Osteocyte (in vitro differentiated cells): ENCODE measurements at regions not wholly inside any gene's neighbourhood (a gene's known extent, or its start where the extent isn't known, plus 50 kb on each side); places are given as distances from the start of the nearest gene placed in this dataset.

Experiments
- DNase-seq: peaks from one replicate; pipeline ENCODE4 v3.0.0; 2021; ENCODE audit warnings: mixed read lengths; ENCODE audit not compliant: unreplicated experiment; ENCODE audit errors: extremely low spot score
- H3K27ac Mint-ChIP-seq: one replicate; pipeline ENCODE4 v1.8.0; 2021; ENCODE audit warnings: mild to moderate bottlenecking, mixed read lengths; ENCODE audit not compliant: unreplicated experiment
- H3K27me3 Mint-ChIP-seq: one replicate; pipeline ENCODE4 v1.8.0; 2021; ENCODE audit warnings: mixed read lengths; ENCODE audit not compliant: unreplicated experiment
- H3K36me3 Mint-ChIP-seq: one replicate; pipeline ENCODE4 v1.8.0; 2021; ENCODE audit warnings: mixed read lengths; ENCODE audit not compliant: unreplicated experiment
- H3K4me1 Mint-ChIP-seq: one replicate; pipeline ENCODE4 v1.8.0; 2021; ENCODE audit warnings: mixed read lengths; ENCODE audit not compliant: unreplicated experiment
- H3K4me3 Mint-ChIP-seq: one replicate; pipeline ENCODE4 v1.8.0; 2021; ENCODE audit warnings: mild to moderate bottlenecking, moderate library complexity, mixed read lengths; ENCODE audit not compliant: unreplicated experiment
- H3K9me3 Mint-ChIP-seq: one replicate; pipeline ENCODE4 v1.8.0; 2021; ENCODE audit warnings: mixed read lengths; ENCODE audit not compliant: unreplicated experiment
- TF ChIP-seq, protein P1 (sequence below): fragments of 200-600 bp; sonication (generic); IDR thresholded peaks from 2 replicates; pipeline ENCODE4 v1.5.0; 2021; ENCODE audit warnings: antibody characterized with exemption, mild to moderate bottlenecking, moderate library complexity

DNA sequence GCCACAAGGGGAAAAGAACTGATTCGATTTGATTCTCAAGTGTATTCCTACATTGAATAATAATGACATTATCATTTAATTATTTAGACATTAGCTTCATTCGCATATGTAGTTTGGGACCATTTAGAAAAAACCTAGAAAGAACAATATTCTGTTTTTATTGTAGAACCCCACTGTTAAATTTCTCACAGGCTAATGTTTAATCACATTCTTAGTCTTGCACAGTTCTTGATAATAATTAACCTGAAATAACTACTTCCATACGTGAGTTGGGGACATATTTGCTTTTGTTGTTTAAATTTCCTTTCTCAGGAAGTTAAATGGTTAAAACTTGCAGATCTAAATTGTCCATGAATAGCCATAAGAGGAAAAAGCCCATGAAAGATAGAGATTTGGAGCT is 275.2 kb downstream of the TFAP2B start:
- H3K4me3 Mint-ChIP-seq = no peak overlapping the region
- TF ChIP-seq, protein P1, sequence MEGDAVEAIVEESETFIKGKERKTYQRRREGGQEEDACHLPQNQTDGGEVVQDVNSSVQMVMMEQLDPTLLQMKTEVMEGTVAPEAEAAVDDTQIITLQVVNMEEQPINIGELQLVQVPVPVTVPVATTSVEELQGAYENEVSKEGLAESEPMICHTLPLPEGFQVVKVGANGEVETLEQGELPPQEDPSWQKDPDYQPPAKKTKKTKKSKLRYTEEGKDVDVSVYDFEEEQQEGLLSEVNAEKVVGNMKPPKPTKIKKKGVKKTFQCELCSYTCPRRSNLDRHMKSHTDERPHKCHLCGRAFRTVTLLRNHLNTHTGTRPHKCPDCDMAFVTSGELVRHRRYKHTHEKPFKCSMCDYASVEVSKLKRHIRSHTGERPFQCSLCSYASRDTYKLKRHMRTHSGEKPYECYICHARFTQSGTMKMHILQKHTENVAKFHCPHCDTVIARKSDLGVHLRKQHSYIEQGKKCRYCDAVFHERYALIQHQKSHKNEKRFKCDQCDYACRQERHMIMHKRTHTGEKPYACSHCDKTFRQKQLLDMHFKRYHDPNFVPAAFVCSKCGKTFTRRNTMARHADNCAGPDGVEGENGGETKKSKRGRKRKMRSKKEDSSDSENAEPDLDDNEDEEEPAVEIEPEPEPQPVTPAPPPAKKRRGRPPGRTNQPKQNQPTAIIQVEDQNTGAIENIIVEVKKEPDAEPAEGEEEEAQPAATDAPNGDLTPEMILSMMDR = no peak
- DNase-seq = no peak
- peaks cover 24% of the 10 kb centered on the region for H3K9me3 Mint-ChIP-seq
- H3K4me1 Mint-ChIP-seq = peaks cover 7% of the 10 kb centered on the region
- H3K27me3 Mint-ChIP-seq = no peaks in the 10 kb centered on the region
- no peak overlapping the region for H3K27ac Mint-ChIP-seq
- H3K36me3 Mint-ChIP-seq = peaks cover 9% of the 10 kb centered on the region

DNA sequence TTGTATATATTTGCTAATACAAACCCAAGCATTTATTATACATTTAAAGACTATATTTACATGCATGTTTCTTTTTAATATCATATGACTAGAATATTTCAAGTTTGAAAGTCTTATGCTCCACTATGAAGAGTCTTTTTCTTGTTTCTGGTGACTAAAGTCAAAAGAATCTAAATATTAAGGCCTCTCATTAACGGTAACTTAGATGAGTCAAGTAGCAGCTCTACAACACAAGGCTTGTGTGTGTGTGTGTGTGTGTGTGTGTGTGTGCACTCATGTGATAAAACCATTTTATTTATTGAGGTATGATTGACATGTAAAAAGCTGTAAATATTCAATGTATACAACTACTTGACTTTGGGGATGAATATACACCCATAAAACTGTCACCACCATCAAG is 275.6 kb downstream of the TFAP2B start:
- peaks cover 11% of the 10 kb centered on the region for H3K4me1 Mint-ChIP-seq
- peaks cover 22% of the 10 kb centered on the region for H3K9me3 Mint-ChIP-seq
- TF ChIP-seq, protein P1 = no peak
- DNase-seq = no peak
- peaks cover 8% of the 10 kb centered on the region for H3K36me3 Mint-ChIP-seq
- no peak overlapping the region for H3K4me3 Mint-ChIP-seq
- no peak overlapping the region for H3K27ac Mint-ChIP-seq
- no peaks in the 10 kb centered on the region for H3K27me3 Mint-ChIP-seq

DNA sequence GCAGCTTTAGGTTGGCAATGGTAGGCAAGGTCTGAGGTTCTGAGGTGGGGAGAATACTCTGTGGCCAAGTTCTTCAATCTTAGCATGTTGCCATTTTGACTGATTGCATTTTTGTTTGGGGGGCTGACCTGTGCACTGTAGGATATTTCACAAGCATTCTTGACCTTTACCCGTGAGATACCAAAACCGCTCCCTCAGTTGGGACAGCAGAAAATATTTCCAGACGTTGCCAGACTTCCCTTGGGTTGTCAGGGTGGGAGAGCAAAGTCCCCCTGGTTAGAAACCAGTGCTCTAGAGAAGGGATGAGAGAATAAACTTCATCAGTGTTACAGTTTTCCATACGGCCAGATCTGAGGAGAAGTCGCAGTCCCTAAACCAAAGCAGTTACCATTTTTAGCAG is 279.6 kb downstream of the TFAP2B start:
- no peak overlapping the region for H3K27ac Mint-ChIP-seq
- DNase-seq = no peak
- H3K9me3 Mint-ChIP-seq = peaks cover 4% of the 10 kb centered on the region
- TF ChIP-seq, protein P1 = no peak
- H3K4me1 Mint-ChIP-seq = peaks cover 12% of the 10 kb centered on the region
- no peaks in the 10 kb centered on the region for H3K36me3 Mint-ChIP-seq
- H3K27me3 Mint-ChIP-seq = no peaks in the 10 kb centered on the region
- H3K4me3 Mint-ChIP-seq = no peak overlapping the region

DNA sequence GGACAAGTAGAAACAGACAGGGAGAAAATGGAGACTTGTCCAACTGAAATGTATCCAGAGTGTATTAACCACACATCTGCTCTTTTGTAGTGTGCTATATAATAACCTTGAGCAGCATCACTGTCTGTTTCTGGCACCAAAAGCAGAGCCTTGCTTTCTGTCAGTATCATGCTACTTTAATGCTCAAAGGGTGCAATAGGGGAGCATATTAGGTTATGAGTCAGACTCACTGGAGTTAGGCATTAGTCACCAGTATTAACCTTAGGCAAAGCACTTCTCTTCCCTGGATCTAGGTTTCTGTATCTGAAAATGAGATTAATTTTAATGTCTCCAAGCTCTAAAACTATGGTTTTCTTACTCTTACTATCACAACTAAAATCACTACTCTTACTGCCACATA is 280.1 kb downstream of the TFAP2B start:
- H3K27ac Mint-ChIP-seq = no peak overlapping the region

DNA sequence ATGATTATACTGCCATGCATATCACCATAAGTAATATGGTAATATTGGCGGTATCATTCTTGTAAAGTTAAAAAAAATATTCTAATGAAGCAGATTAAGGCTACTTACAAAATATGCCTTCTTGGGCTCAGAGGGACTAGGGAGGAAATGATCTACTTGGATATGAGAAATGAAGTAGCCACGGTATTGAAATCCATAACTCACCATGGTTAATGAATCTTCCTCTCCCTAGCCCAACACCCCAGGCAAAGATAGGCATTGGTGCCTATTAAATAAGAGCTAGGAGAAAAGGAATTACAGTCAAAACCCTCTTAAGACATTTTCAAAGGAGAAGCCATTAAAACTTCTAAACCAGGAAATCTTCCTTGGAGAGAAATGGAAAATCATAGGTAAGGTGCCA is 280.5 kb downstream of the TFAP2B start:
- DNase-seq = no peak
- Mint-ChIP-seq H3K9me3 (peaks cover 4% of the 10 kb centered on the region), H3K27ac (no peak overlapping the region), H3K27me3 (no peaks in the 10 kb centered on the region), H3K4me3 (no peak overlapping the region), H3K36me3 (no peaks in the 10 kb centered on the region), H3K4me1 (peaks cover 10% of the 10 kb centered on the region)
- TF ChIP-seq, protein P1 = no peak

More for the DNA sequence above, 280.1 kb downstream of the TFAP2B start:
- DNase-seq = no peak
- Mint-ChIP-seq H3K4me1 (peaks cover 12% of the 10 kb centered on the region), H3K27me3 (no peaks in the 10 kb centered on the region), H3K9me3 (peaks cover 4% of the 10 kb centered on the region), H3K36me3 (no peaks in the 10 kb centered on the region), H3K4me3 (no peak overlapping the region)
- TF ChIP-seq, protein P1 = no peak
